ENCODE measurements at regions not wholly inside any gene's neighbourhood (a gene's known extent, or its start where the extent isn't known, plus 50 kb on each side); places are given as distances from the start of the nearest gene placed in this dataset.

DNA sequence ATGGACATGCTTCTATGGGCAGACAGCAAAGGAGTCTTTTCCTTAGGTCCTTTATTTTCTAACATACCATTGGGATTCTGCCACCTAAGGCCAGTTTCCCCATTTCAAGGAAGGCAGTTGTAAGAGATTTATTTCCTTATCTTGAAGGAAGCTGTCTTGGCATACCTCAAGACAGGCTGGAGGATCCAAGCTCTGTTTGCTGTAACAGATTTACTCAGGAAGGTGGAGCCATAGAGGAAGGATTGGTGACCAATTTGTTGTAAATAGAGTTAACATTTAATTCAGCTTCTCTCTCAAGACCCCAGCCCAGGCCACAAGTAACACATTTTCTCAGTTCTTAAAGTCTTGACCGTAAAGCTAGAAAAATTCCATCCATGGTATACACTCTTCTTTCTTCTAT is 131.6 kb upstream of the TENM3 start:
- TF ChIP-seq, protein P1, sequence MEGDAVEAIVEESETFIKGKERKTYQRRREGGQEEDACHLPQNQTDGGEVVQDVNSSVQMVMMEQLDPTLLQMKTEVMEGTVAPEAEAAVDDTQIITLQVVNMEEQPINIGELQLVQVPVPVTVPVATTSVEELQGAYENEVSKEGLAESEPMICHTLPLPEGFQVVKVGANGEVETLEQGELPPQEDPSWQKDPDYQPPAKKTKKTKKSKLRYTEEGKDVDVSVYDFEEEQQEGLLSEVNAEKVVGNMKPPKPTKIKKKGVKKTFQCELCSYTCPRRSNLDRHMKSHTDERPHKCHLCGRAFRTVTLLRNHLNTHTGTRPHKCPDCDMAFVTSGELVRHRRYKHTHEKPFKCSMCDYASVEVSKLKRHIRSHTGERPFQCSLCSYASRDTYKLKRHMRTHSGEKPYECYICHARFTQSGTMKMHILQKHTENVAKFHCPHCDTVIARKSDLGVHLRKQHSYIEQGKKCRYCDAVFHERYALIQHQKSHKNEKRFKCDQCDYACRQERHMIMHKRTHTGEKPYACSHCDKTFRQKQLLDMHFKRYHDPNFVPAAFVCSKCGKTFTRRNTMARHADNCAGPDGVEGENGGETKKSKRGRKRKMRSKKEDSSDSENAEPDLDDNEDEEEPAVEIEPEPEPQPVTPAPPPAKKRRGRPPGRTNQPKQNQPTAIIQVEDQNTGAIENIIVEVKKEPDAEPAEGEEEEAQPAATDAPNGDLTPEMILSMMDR (IDR thresholded peaks at IDR 0.05; ENCODE audit: control insufficient read depth, insufficient read depth, low read depth, low read length, missing control alignments): no peak
- no peak for DNase-seq (ENCODE audit: low read depth)
- no peak overlapping the region for H3K4me3 ChIP-seq (ENCODE audit: control insufficient read depth, low read depth, low read length)

DNA sequence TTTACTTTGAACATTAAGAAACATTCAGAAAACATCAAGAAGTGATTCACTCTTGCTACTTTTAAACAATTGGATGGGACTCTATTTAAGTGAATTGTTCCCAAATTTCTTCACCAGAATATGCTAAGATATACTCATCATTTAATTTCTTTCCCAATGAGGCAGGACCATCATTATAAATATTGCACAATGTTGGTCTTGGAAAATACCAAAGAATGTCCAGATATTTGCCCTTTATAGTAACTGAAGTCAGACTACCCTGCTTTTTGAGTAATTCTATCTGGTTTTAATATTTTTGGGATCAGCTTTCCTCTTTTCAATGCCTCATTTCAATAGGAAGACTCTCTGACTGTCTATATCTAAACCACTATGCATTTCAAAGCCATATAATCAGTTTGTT is 129.4 kb upstream of the TENM3 start:
- DNase-seq (ENCODE audit: low read depth): peak; percentile 53
- TF ChIP-seq, protein P1 (IDR thresholded peaks at IDR 0.05; ENCODE audit: control insufficient read depth, insufficient read depth, low read depth, low read length, missing control alignments): no peak
- no peak overlapping the region for H3K4me3 ChIP-seq (ENCODE audit: control insufficient read depth, low read depth, low read length)

DNA sequence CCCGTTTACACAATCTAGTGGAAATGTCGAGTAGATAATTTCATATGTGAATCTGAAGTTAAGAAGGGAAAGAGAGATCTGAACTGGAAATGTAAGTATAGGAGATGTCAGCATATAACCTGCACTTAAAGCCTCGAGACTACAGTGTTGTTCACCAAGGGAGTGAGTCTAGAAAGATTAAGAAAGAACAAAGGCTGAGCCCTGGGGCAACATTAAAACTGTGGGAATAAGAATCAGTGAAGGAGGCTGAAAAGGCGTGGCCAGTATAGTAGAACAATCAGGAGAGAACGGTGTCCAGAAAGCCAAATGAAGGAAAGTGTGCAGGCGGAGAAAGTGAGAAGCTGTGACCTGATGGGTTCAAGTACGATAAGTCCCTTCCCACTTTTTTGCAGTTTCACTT is 118.8 kb upstream of the TENM3 start:
- H3K4me3 ChIP-seq (ENCODE audit: control insufficient read depth, low read depth, low read length): no peak overlapping the region
- TF ChIP-seq, protein P1 (IDR thresholded peaks at IDR 0.05; ENCODE audit: control insufficient read depth, insufficient read depth, low read depth, low read length, missing control alignments): no peak
- DNase-seq (ENCODE audit: low read depth): no peak

DNA sequence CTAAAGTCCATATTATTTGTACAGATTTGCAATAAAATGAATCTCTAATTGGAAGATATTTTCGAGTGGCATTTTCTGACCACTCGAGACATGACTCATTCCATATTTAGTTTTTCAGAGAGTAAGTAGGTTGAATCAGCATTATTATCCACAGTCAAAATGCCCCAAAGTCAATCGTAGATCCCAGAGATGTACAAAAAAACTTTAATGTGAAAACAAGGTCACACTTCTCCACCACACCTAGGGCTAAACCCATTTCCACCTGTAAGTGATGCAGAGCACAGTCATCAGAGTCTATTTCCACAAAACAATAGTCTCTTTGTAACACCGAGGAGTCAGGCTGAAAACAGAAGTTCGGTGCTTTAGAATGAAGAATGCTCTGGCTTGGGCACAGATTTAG is 117.1 kb upstream of the TENM3 start:
- TF ChIP-seq, protein P1 (IDR thresholded peaks at IDR 0.05; ENCODE audit: control insufficient read depth, insufficient read depth, low read depth, low read length, missing control alignments): no peak
- no peak overlapping the region for H3K4me3 ChIP-seq (ENCODE audit: control insufficient read depth, low read depth, low read length)
- DNase-seq (ENCODE audit: low read depth): no peak

DNA sequence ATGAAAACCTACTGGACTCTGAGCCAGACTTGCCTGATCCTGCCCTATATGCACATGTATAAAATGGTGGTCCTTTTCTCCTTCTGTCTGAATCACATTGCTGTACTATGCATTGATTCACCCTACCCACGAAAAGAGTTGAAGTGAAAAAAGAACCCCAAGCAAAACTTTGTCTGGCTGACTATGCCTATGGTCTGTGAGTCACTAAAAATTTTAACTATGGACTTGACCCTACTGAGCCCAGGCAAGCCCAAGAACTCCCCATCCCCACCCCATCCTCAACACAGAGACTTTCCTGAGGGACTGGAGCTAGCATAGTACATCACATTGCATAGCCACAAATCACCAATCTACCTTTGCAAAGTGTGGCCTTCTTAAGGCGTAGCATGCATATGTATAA is 116.6 kb upstream of the TENM3 start:
- DNase-seq (ENCODE audit: low read depth): no peak
- TF ChIP-seq, protein P1 (IDR thresholded peaks at IDR 0.05; ENCODE audit: control insufficient read depth, insufficient read depth, low read depth, low read length, missing control alignments): no peak
- H3K4me3 ChIP-seq (ENCODE audit: control insufficient read depth, low read depth, low read length): no peak overlapping the region

DNA sequence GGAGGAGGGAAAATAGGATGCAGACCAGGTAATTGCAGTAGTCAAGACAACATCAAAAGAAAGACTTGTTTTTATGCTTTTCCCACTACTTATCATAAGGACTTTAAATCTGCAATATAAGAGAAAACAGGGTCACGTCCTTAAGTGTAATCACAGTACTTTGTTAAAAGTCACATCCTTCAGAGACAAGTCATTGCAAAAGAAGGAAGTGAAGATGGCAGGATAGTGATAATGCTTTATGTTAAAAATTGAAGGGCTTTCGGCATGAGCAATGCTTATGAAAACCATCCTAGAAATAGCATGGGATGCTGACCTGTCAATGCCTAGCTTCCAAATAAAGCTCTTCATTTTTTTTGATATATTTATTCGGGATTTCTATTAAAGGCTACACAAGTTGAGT is 110.2 kb upstream of the TENM3 start:
- H3K4me3 ChIP-seq (ENCODE audit: control insufficient read depth, low read depth, low read length): no peak overlapping the region
- TF ChIP-seq, protein P1 (IDR thresholded peaks at IDR 0.05; ENCODE audit: control insufficient read depth, insufficient read depth, low read depth, low read length, missing control alignments): no peak
- no peak for DNase-seq (ENCODE audit: low read depth)

DNA sequence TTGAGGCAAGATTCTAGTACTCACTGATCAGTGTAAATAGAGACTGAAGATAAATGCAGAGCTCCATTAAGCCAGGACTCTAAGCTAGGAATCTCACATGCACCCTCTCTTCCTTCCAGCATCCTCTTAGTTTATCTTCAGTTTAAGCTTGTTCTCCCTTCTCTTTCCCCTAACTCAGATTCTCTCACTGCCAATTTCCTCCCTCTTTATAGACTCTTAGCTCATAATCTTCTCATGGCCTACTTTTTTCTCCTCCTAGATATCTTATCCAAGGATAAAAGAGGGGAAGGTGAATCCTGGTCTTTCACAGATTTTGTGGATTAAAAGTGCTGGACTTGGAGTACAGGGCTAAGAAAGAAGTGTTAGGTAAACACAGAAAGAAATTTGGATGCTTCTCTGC is 108.9 kb upstream of the TENM3 start:
- no peak overlapping the region for H3K4me3 ChIP-seq (ENCODE audit: control insufficient read depth, low read depth, low read length)
- DNase-seq (ENCODE audit: low read depth): no peak
- TF ChIP-seq, protein P1 (IDR thresholded peaks at IDR 0.05; ENCODE audit: control insufficient read depth, insufficient read depth, low read depth, low read length, missing control alignments): no peak

Measured in AG09309 (cell line).